Endothelial cell (in vitro differentiated cells): ENCODE measurements at regions not wholly inside any gene's neighbourhood (a gene's known extent, or its start where the extent isn't known, plus 50 kb on each side); places are given as distances from the start of the nearest gene placed in this dataset.

ENCODE experiments used
- DNase-seq: peaks from one replicate; pipeline ENCODE4 v3.0.0; 2021; ENCODE audit warnings: low spot score
- H3K27ac Mint-ChIP-seq: one replicate; pipeline ENCODE4 v1.8.0; 2021; ENCODE audit warnings: mixed read lengths, inconsistent platforms; ENCODE audit not compliant: unreplicated experiment
- H3K27me3 Mint-ChIP-seq: one replicate; pipeline ENCODE4 v1.8.0; 2021; ENCODE audit warnings: mild to moderate bottlenecking, moderate library complexity, mixed read lengths, inconsistent platforms; ENCODE audit not compliant: unreplicated experiment
- H3K36me3 Mint-ChIP-seq: one replicate; pipeline ENCODE4 v1.8.0; 2021; ENCODE audit warnings: mild to moderate bottlenecking, low read depth, mixed read lengths, inconsistent platforms; ENCODE audit not compliant: unreplicated experiment
- H3K4me1 Mint-ChIP-seq: one replicate; pipeline ENCODE4 v1.8.0; 2021; ENCODE audit warnings: mild to moderate bottlenecking, mixed read lengths, inconsistent platforms; ENCODE audit not compliant: unreplicated experiment
- H3K4me3 Mint-ChIP-seq: one replicate; pipeline ENCODE4 v1.8.0; 2021; ENCODE audit warnings: mild to moderate bottlenecking, mixed read lengths, inconsistent platforms; ENCODE audit not compliant: unreplicated experiment
- H3K9me3 Mint-ChIP-seq: one replicate; pipeline ENCODE4 v1.8.0; 2021; ENCODE audit warnings: mixed read lengths, inconsistent platforms; ENCODE audit not compliant: unreplicated experiment
- CTCF ChIP-seq: fragments of 200-600 bp; sonication (generic); IDR thresholded peaks from one replicate; pipeline ENCODE4 v1.5.0; 2021; ENCODE audit warnings: antibody characterized with exemption; ENCODE audit not compliant: unreplicated experiment

GRCh38 chr7:46720761-46721160 lies 799.7 kb upstream of the IGFBP3 start:
- no peak for TF ChIP-seq CTCF
- DNase-seq = no peak
- H3K4me1 Mint-ChIP-seq = peaks cover 6% of the 10 kb centered on the region
- no peak overlapping the region for H3K27ac Mint-ChIP-seq
- H3K27me3 Mint-ChIP-seq = peaks cover 1% of the 10 kb centered on the region
- H3K4me3 Mint-ChIP-seq = no peak overlapping the region
- no peaks in the 10 kb centered on the region for H3K9me3 Mint-ChIP-seq
- H3K36me3 Mint-ChIP-seq = no peaks in the 10 kb centered on the region

GRCh38 chr7:46719616-46720015 lies 798.5 kb upstream of the IGFBP3 start:
- peaks cover 1% of the 10 kb centered on the region for H3K27me3 Mint-ChIP-seq
- H3K9me3 Mint-ChIP-seq = no peaks in the 10 kb centered on the region
- H3K4me3 Mint-ChIP-seq = no peak overlapping the region
- no peak overlapping the region for H3K27ac Mint-ChIP-seq
- H3K36me3 Mint-ChIP-seq = no peaks in the 10 kb centered on the region
- TF ChIP-seq CTCF = no peak
- H3K4me1 Mint-ChIP-seq = peaks cover 6% of the 10 kb centered on the region
- DNase-seq = no peak

GRCh38 chr7:46716926-46717325 lies 795.9 kb upstream of the IGFBP3 start:
- Mint-ChIP-seq H3K9me3 (no peaks in the 10 kb centered on the region), H3K27ac (no peak overlapping the region), H3K4me1 (peaks cover 6% of the 10 kb centered on the region), H3K36me3 (no peaks in the 10 kb centered on the region), H3K27me3 (peaks cover 1% of the 10 kb centered on the region), H3K4me3 (no peak overlapping the region)
- no peak for TF ChIP-seq CTCF
- DNase-seq = no peak

- DNase-seq = no peak
- Mint-ChIP-seq H3K9me3 (no peaks in the 10 kb centered on the region), H3K36me3 (no peaks in the 10 kb centered on the region), H3K27ac (no peak overlapping the region), H3K27me3 (peaks cover 1% of the 10 kb centered on the region), H3K4me3 (no peak overlapping the region), H3K4me1 (peaks cover 6% of the 10 kb centered on the region)
- TF ChIP-seq CTCF = no peak
These were observed 794.5 kb upstream of the IGFBP3 start for GRCh38 chr7:46715579-46715978.

- H3K27ac Mint-ChIP-seq = no peak overlapping the region
- no peaks in the 10 kb centered on the region for H3K36me3 Mint-ChIP-seq
- no peaks in the 10 kb centered on the region for H3K27me3 Mint-ChIP-seq
- no peak for TF ChIP-seq CTCF
- no peak overlapping the region for H3K4me3 Mint-ChIP-seq
- no peak for DNase-seq
- H3K9me3 Mint-ChIP-seq = no peaks in the 10 kb centered on the region
- H3K4me1 Mint-ChIP-seq = peaks cover 6% of the 10 kb centered on the region
These were observed 793.8 kb upstream of the IGFBP3 start for GRCh38 chr7:46714904-46715303.
